ENCODE measurements at regions not wholly inside any gene's neighbourhood (a gene's known extent, or its start where the extent isn't known, plus 50 kb on each side); places are given as distances from the start of the nearest gene placed in this dataset.

GRCh38 chr9:79974806-79975422 is 403.1 kb downstream of the TLE4 start:
- Histone ChIP-seq H2AFZ (ENCODE audit: low read length) (peak overlapping the region; percentile 97), H3K9me3 (ENCODE audit: insufficient read depth in 2 of 2, low read depth in 1 of 2, low read length in 1 of 2) (no peaks in the 10 kb centered on the region), H3K4ac (replicated peaks; ENCODE audit: insufficient read length, low read depth, low read length) (no peak overlapping the region), H3K79me2 (ENCODE audit: control insufficient read depth in 1 of 2, insufficient read depth in 2 of 2, low read length in 2 of 2) (no peaks in the 10 kb centered on the region), H4K20me1 (replicated peaks in 1 of 2; ENCODE audit: control insufficient read depth in 1 of 2, insufficient read depth in 2 of 2, low read length in 2 of 2) (no peaks in the 10 kb centered on the region), H2AK5ac (ENCODE audit: low read depth, low read length) (no peak overlapping the region), H3K27ac (ENCODE audit: low read depth, low read length) (no peak overlapping the region), H3K23me2 (ENCODE audit: low read depth, low read length) (no peaks in the 10 kb centered on the region), H4K8ac (ENCODE audit: extremely low read depth, insufficient read depth, low read length) (no peak overlapping the region), H3K23ac (ENCODE audit: insufficient read length) (no peak overlapping the region), H3K56ac (replicated peaks; ENCODE audit: insufficient read length, low read depth, low read length) (no peak overlapping the region), H2BK20ac (ENCODE audit: low read length) (no peak overlapping the region), H2BK120ac (replicated peaks; ENCODE audit: low read depth, low read length) (no peak overlapping the region), H3K14ac (ENCODE audit: insufficient read length) (no peak overlapping the region), H4K5ac (ENCODE audit: insufficient read length, low read depth, low read length) (no peak overlapping the region), H3K79me1 (ENCODE audit: low read depth, low read length) (no peaks in the 10 kb centered on the region), H3K27me3 (replicated peaks in 1 of 4; ENCODE audit: control insufficient read depth in 3 of 4, extremely low read depth in 1 of 4, insufficient read depth in 3 of 4, low read length in 3 of 4) (no peaks in the 10 kb centered on the region), H4K91ac (replicated peaks; ENCODE audit: insufficient read length, low read length) (no peak overlapping the region), H2BK15ac (ENCODE audit: low read length) (no peak overlapping the region), H2BK5ac (ENCODE audit: low read depth, low read length) (no peak overlapping the region), H3K9ac (replicated peaks in 1 of 4; ENCODE audit: extremely low read depth in 1 of 4, low read depth in 3 of 4, low read length in 3 of 4) (no peak overlapping the region), H2BK12ac (ENCODE audit: low read depth, low read length) (no peak overlapping the region; the same call in 1 of the 2 replicates), H3K4me3 (ENCODE audit: extremely low read depth in 1 of 4, insufficient read depth in 2 of 4, low read depth in 3 of 4, low read length in 4 of 4) (no peak overlapping the region), H3K18ac (ENCODE audit: extremely low read depth, low read length) (no peak overlapping the region), H3K36me3 (ENCODE audit: control insufficient read depth in 2 of 4, insufficient read depth in 4 of 4, low read length in 3 of 4) (no peaks in the 10 kb centered on the region), H3K4me2 (ENCODE audit: insufficient read depth in 1 of 2, low read depth in 2 of 2, low read length in 2 of 2) (peak overlapping the region; percentile 35 to 52; a peak in 3 of 4 replicates), H3K4me1 (replicated peaks in 1 of 4; ENCODE audit: control insufficient read depth in 3 of 4, insufficient read depth in 4 of 4, low read length in 3 of 4) (peaks cover 0 to 5% (median under 1%) of the 10 kb centered on the region in 4 experiments; a peak in 2 of 7 replicates)
- FAIRE-seq, result no peak
- CTCF ChIA-PET (ENCODE audit: partially characterized antibody), result interaction anchor here (0.6 to 0.9 kb wide), 2 partner anchors 403 to 527 kb away, joined by 3 to 4 read pairs; partner anchors contain the start of gene TLE4
- WGBS, 2 experiments (ENCODE audit: extremely low coverage in 1 of 2, insufficient coverage in 1 of 2, insufficient read length in 1 of 2, insufficient replicate concordance in 2 of 2, low coverage in 1 of 2, low lambda C conversion rate in 2 of 2, missing lambda C conversion rate in 1 of 2), result 68% methylated on average over 9 of the region's 12 CpGs; no CpG with 5 or more reads in 1 of the 2 experiments
- TF ChIP-seq HDAC2 (IDR thresholded peaks at IDR 0.05; ENCODE audit: borderline replicate concordance in 1 of 2, low read depth in 2 of 2, low read length in 2 of 2) (no peak), SIX5 (IDR thresholded peaks at IDR 0.05; ENCODE audit: low read depth, low read length) (peak; percentile 18; the same call in 1 of the 2 replicates)
- POLR2A ChIA-PET (ENCODE audit: partially characterized antibody), result interaction anchor here (3.2 kb wide), 1 partner anchor 403 kb away, joined by 9 read pairs; the partner anchor contains the start of gene TLE4
- DNase-seq (ENCODE audit: low read depth in 1 of 2, low spot score in 2 of 2), result no peak
